Hepatocyte (in vitro differentiated cells): ENCODE measurements at regions not wholly inside any gene's neighbourhood (a gene's known extent, or its start where the extent isn't known, plus 50 kb on each side); places are given as distances from the start of the nearest gene placed in this dataset.

Source experiments
- DNase-seq: peaks from one replicate; pipeline ENCODE4 v3.0.0-alpha.2; 2016; ENCODE audit warnings: low spot score
- H2AFZ ChIP-seq: fragments of 200-600 bp; sonication (generic); 2 replicates; pipeline ENCODE4 v1.6.0; 2016; ENCODE audit warnings: antibody characterized with exemption, mild to moderate bottlenecking
- H3K27ac ChIP-seq: fragments of 200-600 bp; sonication (generic); 2 replicates; pipeline ENCODE4 v1.5.1; 2016; ENCODE audit warnings: mild to moderate bottlenecking
- H3K27me3 ChIP-seq: fragments of 200-600 bp; sonication (generic); 2 replicates; pipeline ENCODE4 v1.6.1; 2016
- H3K36me3 ChIP-seq: fragments of 200-600 bp; sonication (generic); replicated peaks from 2 replicates; pipeline ENCODE4 v1.5.1; 2016; ENCODE audit warnings: low read depth; ENCODE audit not compliant: insufficient read depth
- H3K4me1 ChIP-seq: fragments of 200-600 bp; sonication (generic); 2 replicates; pipeline ENCODE4 v1.5.1; 2016; ENCODE audit warnings: mild to moderate bottlenecking, moderate library complexity; ENCODE audit not compliant: insufficient read depth
- H3K4me2 ChIP-seq: fragments of 200-600 bp; sonication (generic); 2 replicates; pipeline ENCODE4 v1.6.0; 2016
- H3K4me3 ChIP-seq: fragments of 200-600 bp; sonication (generic); 2 replicates; pipeline ENCODE4 v1.5.1; 2016; ENCODE audit warnings: mild to moderate bottlenecking
- H3K79me2 ChIP-seq: fragments of 200-600 bp; sonication (generic); 2 replicates; pipeline ENCODE4 v1.6.0; 2017; ENCODE audit warnings: mild to moderate bottlenecking
- H3K9me2 ChIP-seq: fragments of 200-600 bp; sonication (generic); replicated peaks from 2 replicates; pipeline ENCODE4 v1.6.0; 2017; ENCODE audit warnings: mild to moderate bottlenecking; ENCODE audit not compliant: insufficient read depth
- H3K9me3 ChIP-seq: fragments of 200-600 bp; sonication (generic); 2 replicates; pipeline ENCODE4 v1.5.1; 2016; ENCODE audit warnings: low read depth, mild to moderate bottlenecking
- H4K20me1 ChIP-seq: fragments of 200-600 bp; sonication (generic); 2 replicates; pipeline ENCODE4 v1.6.0; 2016; ENCODE audit warnings: mild to moderate bottlenecking; ENCODE audit not compliant: insufficient read depth, poor library complexity, severe bottlenecking
- EZH2 ChIP-seq: fragments of 200-600 bp; sonication (generic); IDR thresholded peaks from 2 replicates; pipeline ENCODE4 v1.6.1; 2016; ENCODE audit warnings: antibody characterized with exemption, mild to moderate bottlenecking, borderline replicate concordance
- EZH2phosphoT487 ChIP-seq: fragments of 200-600 bp; sonication (generic); IDR thresholded peaks from one replicate; pipeline ENCODE4 v1.6.1; 2018; ENCODE audit warnings: antibody characterized with exemption, mild to moderate bottlenecking, low read depth, moderate library complexity; ENCODE audit not compliant: unreplicated experiment, severe bottlenecking
- WGBS: methylation state at CpG from one replicate; pipeline ENCODE4 v1.1.6; 2016; ENCODE audit warnings: low lambda C conversion rate; ENCODE audit errors: missing lambda C conversion rate; 5-methylcytosine and 5-hydroxymethylcytosine counted together
- TF ChIP-seq, protein P1 (sequence below): fragments of 200-600 bp; sonication (generic); IDR thresholded peaks from 2 replicates; pipeline ENCODE4 v1.5.1; 2016; ENCODE audit warnings: antibody characterized with exemption, mild to moderate bottlenecking; ENCODE audit not compliant: poor library complexity

- DNase-seq, result no peak
- Histone ChIP-seq H3K9me3 (no peaks in the 10 kb centered on the region), H3K36me3 (no peaks in the 10 kb centered on the region), H3K4me2 (no peak overlapping the region), H2AFZ (no peak overlapping the region), H4K20me1 (no peaks in the 10 kb centered on the region), H3K27ac (peak overlapping the region; percentile 81), H3K9me2 (no peaks in the 10 kb centered on the region), H3K79me2 (no peaks in the 10 kb centered on the region), H3K4me1 (peaks cover 40% of the 10 kb centered on the region), H3K27me3 (no peaks in the 10 kb centered on the region), H3K4me3 (no peak overlapping the region)
- WGBS, result 51% methylated on average over 4 of the region's 4 CpGs
- TF ChIP-seq EZH2 (no peak), EZH2phosphoT487 (no peak)
- TF ChIP-seq, protein P1, sequence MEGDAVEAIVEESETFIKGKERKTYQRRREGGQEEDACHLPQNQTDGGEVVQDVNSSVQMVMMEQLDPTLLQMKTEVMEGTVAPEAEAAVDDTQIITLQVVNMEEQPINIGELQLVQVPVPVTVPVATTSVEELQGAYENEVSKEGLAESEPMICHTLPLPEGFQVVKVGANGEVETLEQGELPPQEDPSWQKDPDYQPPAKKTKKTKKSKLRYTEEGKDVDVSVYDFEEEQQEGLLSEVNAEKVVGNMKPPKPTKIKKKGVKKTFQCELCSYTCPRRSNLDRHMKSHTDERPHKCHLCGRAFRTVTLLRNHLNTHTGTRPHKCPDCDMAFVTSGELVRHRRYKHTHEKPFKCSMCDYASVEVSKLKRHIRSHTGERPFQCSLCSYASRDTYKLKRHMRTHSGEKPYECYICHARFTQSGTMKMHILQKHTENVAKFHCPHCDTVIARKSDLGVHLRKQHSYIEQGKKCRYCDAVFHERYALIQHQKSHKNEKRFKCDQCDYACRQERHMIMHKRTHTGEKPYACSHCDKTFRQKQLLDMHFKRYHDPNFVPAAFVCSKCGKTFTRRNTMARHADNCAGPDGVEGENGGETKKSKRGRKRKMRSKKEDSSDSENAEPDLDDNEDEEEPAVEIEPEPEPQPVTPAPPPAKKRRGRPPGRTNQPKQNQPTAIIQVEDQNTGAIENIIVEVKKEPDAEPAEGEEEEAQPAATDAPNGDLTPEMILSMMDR, result no peak
Measured at GRCh38 chr13:44307255-44307654, 66.4 kb upstream of the SERP2 start.

DNA sequence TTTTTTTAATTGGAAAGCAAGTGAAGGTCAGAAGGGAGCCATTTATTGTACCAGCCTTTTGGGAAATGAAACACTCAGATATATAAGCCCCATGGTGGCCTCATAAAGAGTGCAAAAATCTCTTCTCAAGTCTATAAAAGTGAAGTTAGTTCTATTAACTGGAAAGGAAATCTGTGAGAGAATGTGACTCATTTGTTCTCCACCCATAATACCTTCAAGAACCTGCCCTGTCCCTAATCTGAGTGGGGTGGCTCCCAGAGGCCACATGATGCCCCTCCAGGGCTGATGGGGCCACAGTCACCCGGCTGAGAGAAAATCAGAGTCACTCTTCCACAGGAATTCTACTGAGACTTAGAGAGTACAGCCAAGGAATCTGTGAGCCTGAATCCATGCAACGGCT, 65.8 kb upstream of the SERP2 start:
- no peaks in the 10 kb centered on the region for H3K9me2 ChIP-seq
- no peaks in the 10 kb centered on the region for H3K9me3 ChIP-seq
- H3K4me3 ChIP-seq, result no peak overlapping the region
- TF ChIP-seq, protein P1, result no peak
- TF ChIP-seq EZH2, result no peak
- no peak for TF ChIP-seq EZH2phosphoT487
- H2AFZ ChIP-seq, result no peak overlapping the region
- no peak for DNase-seq
- H4K20me1 ChIP-seq, result no peaks in the 10 kb centered on the region
- no peaks in the 10 kb centered on the region for H3K27me3 ChIP-seq
- WGBS, result 61% methylated on average over 2 of the region's 2 CpGs
- H3K4me1 ChIP-seq, result peaks cover 34% of the 10 kb centered on the region
- no peaks in the 10 kb centered on the region for H3K36me3 ChIP-seq
- no peaks in the 10 kb centered on the region for H3K79me2 ChIP-seq
- no peak overlapping the region for H3K4me2 ChIP-seq
- H3K27ac ChIP-seq, result peak overlapping the region; percentile 50

DNA sequence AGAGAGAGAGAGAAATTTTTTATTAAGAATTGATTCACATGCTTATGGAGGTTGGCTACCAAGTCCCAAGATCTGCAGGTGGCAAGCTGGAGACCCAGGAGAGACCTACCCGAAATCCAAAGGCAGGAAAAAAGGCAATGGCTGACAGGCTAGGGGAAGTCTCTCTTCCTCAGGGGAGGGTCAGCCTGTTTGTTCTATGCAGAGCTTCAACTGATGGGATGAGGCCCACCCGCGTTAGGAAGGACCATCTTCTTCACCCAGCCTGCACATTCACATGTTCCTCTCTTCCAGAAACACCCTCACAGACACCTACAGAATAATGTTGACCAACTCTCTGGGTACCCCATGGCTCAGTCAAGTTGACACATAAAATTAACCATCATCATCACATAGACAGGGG, 65.3 kb upstream of the SERP2 start:
- H4K20me1 ChIP-seq, result no peaks in the 10 kb centered on the region
- no peak for DNase-seq
- TF ChIP-seq EZH2 (no peak), EZH2phosphoT487 (no peak)
- TF ChIP-seq, protein P1, result no peak
- no peaks in the 10 kb centered on the region for H3K36me3 ChIP-seq
- 99% methylated on average over 3 of the region's 3 CpGs for WGBS
- no peaks in the 10 kb centered on the region for H3K79me2 ChIP-seq
- H3K4me3 ChIP-seq, result no peak overlapping the region
- H3K4me1 ChIP-seq, result peaks cover 34% of the 10 kb centered on the region
- H3K4me2 ChIP-seq, result no peak overlapping the region
- no peaks in the 10 kb centered on the region for H3K27me3 ChIP-seq
- no peaks in the 10 kb centered on the region for H3K9me2 ChIP-seq
- H2AFZ ChIP-seq, result no peak overlapping the region
- H3K9me3 ChIP-seq, result no peaks in the 10 kb centered on the region
- H3K27ac ChIP-seq, result no peak overlapping the region
